Astrocyte of the cerebellum (primary cell): ENCODE measurements at regions not wholly inside any gene's neighbourhood (a gene's known extent, or its start where the extent isn't known, plus 50 kb on each side); places are given as distances from the start of the nearest gene placed in this dataset.

Experiments
- DNase-seq: peaks from one replicate; pipeline ENCODE4 v3.0.0-alpha.2; 2011; ENCODE audit warnings: low read depth
- H3K4me3 ChIP-seq: 2 replicates; pipeline ENCODE4 v1.5.1; 2011; ENCODE audit warnings: mild to moderate bottlenecking, low read depth, low read length, moderate library complexity
- CTCF ChIP-seq: IDR thresholded peaks from 2 replicates; pipeline ENCODE4 v1.5.1; 2012; ENCODE audit warnings: low read length, low read depth, moderate library complexity, mild to moderate bottlenecking; ENCODE audit errors: missing control alignments
- in situ Hi-C: cut with HindIII; loops from 2 replicates; pipeline ENCODE4 v1.10.0; 2017; ENCODE audit warnings: low sequenced_read_pairs

- no peak for TF ChIP-seq CTCF
- DNase-seq = no peak
- in situ Hi-C loops = no loop called here
- no peak overlapping the region for H3K4me3 ChIP-seq
Measured at GRCh38 chrX:51407520-51408409, 75.1 kb downstream of the NUDT10 start.

GRCh38 chrX:51406688-51407519 lies 74.3 kb downstream of the NUDT10 start:
- no peak for TF ChIP-seq CTCF
- H3K4me3 ChIP-seq = no peak overlapping the region
- no peak for DNase-seq
- in situ Hi-C loops = no loop called here

GRCh38 chrX:51404445-51404844 lies 71.8 kb downstream of the NUDT10 start:
- in situ Hi-C loops = no loop called here
- no peak for TF ChIP-seq CTCF
- no peak overlapping the region for H3K4me3 ChIP-seq
- DNase-seq = no peak

GRCh38 chrX:51395810-51396728 lies 63.4 kb downstream of the NUDT10 start:
- peak; percentile 22 for TF ChIP-seq CTCF
- H3K4me3 ChIP-seq = peak overlapping the region; percentile 32
- DNase-seq = no peak
- in situ Hi-C loops = no loop called here

GRCh38 chrX:51395480-51395809 lies 62.8 kb downstream of the NUDT10 start:
- H3K4me3 ChIP-seq = peak overlapping the region; percentile 32
- TF ChIP-seq CTCF = no peak
- in situ Hi-C loops = no loop called here
- DNase-seq = no peak
